Right forelimb (tissue), 1 donor: ENCODE measurements at regions not wholly inside any gene's neighbourhood (a gene's known extent, or its start where the extent isn't known, plus 50 kb on each side); places are given as distances from the start of the nearest gene placed in this dataset.
"Not testable (repeated sequence)": the region's sequence is repeated elsewhere in the genome, so short reads cannot be mapped to it uniquely, and the experiment has no call there.

Experiments used
- DNase-seq: peaks from one replicate; pipeline ENCODE4 v3.0.0-alpha.2; 2018

DNA sequence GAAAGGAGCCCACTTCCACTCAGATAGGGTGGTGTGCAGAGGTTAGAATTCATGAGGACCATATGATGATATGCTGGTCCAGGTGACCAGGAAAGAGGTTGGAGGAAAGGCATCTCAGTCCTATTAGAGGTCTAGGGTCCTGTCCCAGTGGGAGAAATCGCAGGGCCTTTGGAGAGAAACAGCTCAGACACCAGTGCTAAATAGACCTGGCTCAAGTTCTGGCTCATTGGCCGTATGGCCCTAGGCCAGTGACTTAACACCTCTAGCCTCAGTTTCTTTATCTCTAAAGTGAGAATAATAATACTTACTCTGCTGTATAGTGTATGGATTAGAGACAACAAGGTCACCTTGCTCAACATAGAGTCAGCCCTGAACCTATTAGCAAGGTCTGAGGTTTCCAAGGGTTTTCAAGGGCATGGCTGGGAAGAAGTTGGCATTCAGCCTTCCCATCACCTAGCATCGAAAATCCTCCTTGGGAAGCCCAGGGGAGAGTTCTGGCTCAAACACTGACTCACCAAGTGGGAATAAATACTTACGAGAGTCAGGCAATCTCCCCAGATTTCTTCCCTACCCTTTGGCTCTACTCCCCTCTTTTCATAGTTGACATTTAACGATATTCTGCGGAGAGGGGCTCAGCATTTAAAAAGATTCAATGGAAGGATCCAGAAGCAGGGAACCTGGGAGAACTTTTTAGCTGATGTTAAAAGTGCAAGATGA is 473.1 kb upstream of the PODXL start:
- no peak for DNase-seq

DNA sequence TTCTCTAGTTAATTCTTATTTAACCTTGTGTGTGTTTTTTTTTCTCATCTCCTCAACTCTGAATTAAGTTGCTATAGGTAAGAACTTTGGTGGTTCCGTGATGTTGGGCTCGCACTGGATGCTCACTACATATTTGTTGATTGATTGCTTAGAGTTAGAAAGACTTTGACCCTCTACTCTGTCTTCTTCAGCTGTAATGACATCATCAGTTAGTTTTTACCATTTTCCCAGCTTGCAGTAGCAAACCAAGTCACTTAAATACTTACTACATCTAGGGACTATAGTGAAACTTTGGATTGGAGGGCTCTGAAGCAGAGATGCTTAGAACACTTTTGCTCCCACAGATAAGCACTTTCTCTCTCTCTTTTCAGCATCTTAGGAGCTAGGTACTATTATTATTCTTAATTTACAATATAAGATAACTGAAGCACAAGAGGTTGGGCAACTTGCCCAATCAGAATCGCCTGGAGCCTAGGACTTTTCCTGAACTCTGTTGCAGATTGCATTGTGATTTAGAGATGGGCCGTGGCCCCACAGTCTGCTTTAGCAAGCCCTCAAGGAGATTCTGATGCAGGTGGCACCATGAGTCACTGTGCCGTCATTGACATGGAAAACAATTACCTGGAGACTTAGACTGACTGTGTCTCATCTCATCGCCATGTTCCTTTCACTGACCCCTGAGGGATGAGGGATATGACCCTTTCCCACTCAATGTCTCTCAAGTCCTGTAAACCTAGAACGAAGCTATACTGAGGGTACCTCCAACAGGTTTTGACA is 471.9 kb upstream of the PODXL start:
- DNase-seq = no peak

DNA sequence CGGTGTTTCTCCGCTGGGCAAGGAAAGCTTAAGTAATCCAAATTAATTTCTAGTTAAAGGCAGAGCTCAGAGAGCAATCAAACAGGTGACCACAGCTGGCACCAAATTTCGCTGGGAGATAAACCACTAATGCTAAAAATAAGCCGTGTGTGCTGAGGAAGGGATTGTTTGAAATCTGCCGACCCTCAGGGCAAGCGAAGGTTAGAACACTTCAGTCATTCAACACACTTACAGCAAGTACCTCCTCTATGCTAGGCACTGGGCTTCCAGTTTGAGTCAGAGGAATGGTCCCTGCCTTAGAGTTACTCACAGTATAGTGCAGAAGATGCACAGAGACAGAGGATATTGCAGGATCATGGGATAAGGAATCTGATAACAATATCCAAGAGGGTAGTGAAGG is 467.9 kb upstream of the PODXL start:
- no peak for DNase-seq

DNA sequence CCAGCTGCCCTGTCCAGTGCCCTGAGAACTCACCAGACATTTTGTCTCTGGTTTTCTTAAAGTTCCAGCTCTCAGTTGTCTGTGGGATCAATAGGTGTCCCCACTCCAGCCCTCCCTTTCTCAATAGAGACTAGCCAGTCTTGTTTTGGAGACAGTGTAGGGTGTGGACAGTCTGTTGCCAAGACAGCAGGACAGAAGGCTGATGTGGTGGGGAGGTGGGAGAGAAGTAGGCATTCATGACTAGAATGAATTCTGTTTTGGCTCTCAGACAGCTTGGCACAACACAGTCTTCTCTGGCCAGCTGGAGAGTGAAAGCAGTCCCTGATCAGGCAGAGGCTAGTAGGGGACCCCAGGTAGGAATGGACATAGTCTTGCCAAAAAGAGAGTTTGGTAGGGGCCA is 467.0 kb upstream of the PODXL start:
- no peak for DNase-seq

DNA sequence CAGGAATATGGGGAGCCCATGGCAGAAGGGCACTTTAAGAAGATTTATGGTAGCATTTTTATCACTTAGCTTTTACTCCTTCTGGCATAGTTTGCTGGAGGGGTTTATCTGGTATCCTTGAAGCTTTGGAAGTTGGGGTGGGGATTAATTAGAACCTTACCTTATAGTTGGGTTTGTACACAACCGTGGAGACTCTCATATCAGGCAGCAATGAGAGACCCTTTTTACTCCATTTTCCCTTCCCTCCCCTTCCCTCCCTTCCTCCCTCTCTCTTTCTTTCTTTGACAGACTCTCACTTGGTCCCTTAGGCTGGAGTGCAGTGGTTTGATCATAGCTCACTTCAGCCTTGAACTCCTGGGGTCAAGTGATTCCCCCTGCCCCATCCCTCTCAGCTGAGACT is 465.8 kb upstream of the PODXL start:
- DNase-seq = no peak

DNA sequence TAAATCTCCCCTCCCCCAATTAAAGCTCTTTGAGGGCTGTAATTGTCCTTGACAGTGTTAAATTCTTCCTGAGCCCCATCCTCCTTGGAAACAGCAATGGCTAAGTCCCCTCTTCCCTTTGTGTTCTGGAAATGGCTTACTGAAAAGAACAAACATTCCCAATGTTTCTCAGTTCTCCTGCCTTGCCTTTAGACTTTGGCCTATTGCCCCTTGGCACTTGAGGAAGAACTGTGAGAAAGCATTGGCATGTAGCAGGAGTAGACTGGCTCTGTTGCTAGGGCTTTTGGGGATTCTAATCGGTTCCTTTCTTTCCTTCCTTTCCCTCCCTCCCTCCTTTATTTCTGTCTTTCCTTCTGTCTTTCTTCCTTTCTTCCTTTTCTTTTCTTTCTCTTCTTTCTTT is 463.3 kb upstream of the PODXL start:
- no peak for DNase-seq

DNA sequence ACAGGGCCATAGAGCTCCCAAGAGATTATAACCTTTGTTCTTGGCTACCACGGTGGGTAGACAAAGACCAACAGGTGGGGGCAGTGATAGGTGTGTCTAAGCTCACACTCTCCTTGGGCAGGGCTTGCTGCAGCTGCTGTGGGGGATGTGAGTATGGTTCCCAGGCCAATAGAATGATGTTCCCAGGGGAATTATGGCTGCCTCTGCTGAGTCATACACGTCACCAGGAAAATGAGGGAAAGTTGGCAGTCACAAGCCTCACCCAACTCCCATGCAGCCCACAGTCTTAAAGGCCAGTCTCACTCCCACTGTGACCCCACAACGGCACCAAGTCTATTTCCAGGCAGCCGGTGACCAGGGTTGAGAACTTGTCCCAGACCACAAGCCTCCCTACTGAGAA is 453.4 kb upstream of the PODXL start:
- DNase-seq = no peak

DNA sequence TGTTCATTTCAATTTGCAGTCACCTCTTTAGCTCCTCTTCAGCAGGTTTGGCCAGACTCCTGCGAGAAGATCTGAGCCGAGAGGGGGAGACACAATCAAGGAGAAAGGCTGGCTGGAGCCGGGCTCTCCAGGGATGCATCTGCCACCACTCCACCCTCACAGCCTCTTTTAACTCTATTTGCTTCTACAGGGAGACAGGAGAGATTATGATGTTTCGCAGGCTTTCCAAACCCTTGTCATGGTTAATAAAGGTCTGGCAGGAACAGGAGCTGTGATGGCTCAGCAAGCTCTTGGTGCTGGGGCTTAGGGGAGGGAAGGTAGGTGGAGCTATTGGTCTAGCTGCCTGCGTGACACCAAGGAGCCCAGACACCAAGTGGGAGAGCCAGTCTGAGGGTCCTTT is 448.1 kb upstream of the PODXL start:
- DNase-seq = no peak

DNA sequence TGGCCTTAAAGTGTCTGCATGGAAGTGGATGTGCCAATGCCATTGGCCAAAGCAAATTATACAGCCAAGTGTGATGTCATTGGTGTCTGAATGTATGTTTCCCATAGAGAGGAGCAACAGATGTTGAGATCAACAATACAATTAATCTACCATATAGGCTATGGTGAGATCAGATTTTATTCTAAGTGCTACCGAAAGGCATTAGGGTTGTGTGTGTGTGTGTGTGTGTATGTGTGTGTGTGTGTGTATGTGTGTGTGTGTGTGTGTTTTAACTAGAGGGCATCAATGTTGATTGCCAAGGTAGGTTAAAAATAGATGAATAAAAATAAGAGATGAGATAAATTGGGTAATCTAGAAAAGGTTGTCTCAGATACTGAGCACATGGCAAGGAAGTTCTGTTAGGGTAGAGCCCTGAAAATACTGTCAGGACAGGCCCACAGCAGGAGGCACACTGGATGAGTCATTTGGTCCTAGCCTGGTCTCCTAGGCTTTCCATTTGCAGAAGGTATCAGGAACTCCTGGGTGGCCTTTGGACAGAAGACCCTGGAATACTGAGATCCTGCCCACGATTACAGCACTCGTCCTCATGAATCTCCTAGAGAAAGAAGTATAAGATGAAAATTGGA is 446.0 kb upstream of the PODXL start:
- no peak for DNase-seq

DNA sequence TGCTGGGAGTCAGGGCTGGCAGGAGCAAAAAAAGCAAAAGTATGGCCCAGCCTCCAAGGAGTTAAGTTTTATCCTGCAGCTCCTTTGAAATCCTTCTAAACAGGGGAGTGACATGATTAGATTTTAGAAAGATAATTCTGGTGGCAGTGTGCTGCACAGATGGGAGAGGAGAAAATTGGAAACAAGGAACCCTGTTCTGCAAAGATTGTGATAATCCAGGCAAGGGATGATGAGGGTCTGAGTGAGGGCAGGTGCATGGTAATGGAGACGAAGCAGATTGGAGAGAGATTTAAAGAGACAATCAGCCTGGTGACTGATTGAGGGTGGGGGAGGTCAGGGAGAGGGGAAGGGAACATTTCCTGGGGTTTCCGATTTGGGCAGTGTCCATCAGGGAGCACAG is 444.7 kb upstream of the PODXL start:
- DNase-seq = no peak

DNA sequence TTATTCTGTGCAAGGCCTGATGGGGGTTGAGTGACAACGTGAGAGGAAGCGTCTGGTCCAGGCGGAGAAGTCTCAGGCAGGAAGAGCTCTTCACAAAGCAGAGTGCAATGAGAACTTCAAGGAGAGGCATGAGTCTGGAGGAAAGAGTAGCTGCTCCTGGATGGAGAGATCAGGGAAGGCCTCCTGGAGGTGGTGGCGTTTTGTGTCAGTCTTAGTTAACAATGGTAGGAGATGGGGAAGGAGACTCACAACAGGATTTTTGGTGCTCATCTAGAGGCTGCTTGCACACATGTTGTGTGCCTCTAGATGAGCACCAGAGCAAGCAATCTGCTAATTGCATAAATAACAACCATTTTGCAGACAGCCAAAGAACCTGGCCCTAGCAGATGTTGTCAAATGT is 442.8 kb upstream of the PODXL start:
- DNase-seq = no peak

DNA sequence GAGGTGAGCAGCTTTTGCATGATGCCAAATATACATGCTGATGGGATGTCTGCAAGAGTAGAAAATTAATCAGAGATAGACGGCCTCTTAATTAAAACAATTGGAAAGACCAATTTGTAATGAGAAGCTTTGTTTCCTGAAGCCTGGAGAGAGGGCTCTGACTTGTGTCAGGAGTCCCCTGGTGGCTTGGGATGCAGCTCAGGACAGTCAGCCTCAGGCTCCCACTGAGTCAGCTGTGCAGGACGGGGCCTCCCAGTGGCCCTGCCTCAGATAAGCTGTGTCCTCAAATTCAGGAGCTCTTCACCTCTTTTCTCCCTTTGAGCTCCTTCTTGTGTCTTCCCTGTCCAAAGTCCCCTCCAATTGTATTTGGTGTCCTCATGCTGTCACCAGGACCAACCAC is 438.9 kb upstream of the PODXL start:
- no peak for DNase-seq

DNA sequence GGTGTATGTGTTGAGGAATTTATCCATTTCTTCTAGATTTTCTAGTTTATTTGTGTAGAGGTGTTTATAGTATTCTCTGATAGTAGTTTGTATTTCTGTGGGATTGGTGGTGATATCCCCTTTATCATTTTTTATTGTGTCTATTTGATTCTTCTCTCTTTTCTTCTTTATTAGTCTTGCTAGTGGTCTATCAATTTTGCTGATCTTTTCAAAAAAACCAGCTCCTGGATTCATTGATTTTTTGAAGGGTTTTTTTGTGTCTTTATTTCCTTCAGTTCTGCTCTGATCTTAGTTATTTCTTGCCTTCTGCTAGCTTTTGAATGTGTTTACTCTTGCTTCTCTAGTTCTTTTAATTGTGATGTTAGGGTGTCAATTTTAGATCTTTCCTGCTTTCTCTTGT is 424.6 kb upstream of the PODXL start:
- DNase-seq = not testable (repeated sequence)

DNA sequence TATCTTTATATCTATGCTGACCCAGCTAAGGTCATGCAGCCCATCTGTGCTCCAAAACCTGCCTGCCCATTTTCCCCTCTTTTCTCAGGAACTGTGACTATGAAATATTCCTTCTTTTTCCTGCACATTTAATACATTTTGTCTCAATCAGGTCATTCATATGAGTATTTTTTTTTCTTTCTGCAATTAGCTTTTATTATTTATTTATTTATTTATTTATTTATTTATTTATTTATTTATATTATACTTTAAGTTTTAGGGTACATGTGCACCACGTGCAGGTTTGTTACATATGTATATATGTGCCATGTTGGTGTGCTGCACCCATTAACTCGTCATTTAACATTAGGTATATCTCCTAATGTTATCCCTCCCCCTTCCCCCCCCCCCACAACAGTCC is 421.7 kb upstream of the PODXL start:
- not testable (repeated sequence) for DNase-seq

DNA sequence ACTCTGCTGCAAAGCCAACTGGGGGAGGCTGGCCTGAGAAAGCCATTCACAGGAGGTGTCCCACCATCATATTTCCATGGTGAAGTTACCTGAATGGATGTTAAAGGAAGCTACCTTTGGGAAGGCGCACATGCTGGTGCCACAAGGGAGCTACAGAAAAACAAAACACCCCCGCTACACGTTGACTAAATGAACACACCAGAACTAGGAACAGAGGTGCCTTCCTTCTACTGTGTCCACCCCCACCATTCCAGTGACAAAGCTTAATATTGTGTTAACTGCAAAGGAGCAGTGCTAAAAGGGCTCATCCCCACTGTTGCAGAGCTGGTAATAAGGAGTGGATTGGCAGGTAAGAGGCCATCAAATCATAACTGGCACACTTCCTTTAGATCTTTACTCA is 420.0 kb upstream of the PODXL start:
- DNase-seq = no peak

DNA sequence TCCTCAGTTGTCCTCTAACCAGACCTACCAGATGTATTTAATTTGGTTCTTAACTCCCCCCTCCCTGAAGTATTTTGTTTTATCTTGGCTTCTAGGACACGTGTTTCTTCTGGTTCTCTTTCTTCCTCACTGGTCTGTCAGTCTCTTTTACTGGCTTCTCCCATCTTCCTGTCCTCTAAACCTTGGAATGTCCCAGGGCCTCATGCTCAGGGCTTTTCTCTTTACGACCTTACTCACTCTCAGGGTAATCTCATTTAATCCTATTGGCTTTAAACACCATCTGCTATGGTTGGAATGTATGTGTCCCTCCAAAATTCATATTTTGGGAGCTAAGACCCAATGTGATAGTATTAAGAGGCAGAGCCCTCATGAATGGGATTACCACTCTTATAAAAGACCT is 418.2 kb upstream of the PODXL start:
- no peak for DNase-seq

DNA sequence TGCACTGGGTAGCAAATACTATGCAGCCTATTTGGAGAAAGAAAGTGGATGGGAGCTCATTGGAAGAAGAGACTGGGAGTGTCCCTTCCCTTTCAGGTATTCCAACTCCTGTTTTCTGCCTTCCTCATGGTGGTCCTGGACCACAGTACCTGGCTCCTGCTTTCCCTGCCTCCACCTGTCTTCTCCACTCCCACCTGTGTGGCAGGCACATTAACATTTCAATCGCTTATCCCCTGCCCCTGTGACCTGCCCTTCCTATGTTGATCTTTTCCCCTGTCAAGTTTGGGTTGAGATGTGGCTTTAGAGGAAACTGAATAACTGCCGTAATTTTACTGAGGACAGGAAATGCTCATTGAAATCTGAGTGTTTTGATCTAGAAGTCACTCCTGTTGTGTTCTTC is 415.8 kb upstream of the PODXL start:
- DNase-seq = no peak

DNA sequence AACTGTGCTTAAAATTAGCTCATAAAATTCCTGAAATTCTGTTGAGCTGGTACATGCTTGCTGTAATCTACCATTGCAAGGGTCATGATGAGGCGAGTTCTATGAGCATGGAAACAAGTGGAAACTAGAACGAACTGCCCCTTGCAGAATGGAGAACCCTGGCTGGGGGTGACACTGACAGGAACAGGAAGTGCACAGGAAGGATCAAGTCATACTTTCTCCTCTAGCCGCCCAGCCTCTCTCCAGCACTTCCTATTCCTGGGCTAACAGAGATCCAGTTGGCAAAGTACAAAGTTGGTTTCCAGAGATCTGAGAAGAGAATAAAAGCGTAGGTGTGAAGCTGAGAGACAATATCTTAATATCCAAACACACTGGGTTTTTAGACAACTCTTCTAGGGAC is 414.2 kb upstream of the PODXL start:
- DNase-seq = no peak

DNA sequence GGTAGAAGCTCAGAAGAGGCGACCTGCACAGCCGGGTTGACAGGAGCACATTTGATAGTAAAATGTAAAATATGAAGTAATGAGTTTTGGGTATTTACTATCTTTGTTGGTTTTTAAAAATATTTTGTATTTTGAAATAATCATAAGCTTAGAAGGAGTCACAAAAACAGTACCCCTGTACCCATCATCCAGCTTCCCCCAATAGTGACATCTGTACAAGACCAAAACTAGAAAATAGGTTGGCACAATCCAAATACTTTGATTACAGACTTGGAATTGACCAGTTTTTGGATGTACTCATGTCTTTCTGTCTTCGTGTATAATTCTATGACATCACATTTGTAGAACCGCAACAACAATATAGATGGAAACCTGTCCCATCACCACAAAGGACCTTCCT is 413.1 kb upstream of the PODXL start:
- DNase-seq = no peak

DNA sequence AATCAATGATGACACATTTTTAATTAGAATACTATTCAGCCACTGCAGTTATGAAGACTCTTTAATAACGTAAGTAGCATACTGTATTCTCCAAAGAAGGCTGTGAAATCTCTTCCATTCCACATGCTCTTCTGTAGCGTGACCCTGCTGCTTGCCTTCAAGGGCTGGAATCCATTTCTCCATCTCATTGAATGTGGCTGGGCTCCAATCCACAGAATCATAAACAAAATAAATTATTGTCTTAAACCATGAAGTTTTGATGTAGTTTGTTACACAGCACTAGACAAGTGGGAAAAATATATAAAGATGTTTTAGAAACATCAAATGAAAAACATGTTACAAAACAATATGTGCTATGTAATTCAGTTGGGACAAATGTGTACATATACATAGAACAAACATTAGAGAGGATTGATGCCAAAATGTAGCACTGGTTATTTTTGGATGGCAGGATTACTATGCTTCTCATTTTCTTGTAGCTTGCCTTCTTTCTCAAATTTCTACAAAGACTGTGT is 410.8 kb upstream of the PODXL start:
- no peak for DNase-seq

DNA sequence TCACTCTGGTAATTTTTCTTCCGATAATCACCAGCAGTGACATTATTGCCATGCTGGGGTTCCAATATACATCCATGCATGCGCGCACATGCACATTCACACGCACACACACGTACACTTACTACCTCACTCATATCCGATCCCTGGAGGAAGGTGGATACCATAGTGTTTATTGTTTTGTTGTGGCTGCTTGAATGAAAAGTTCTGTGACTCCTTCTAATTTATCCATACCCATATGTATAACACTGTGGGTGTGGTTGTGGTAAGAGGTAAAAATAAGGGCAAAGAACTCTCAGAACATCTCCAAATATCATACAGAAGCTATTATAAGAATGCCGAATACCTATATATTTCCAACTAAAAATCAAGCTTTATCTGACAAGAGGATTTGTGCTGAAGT is 407.8 kb upstream of the PODXL start:
- no peak for DNase-seq

DNA sequence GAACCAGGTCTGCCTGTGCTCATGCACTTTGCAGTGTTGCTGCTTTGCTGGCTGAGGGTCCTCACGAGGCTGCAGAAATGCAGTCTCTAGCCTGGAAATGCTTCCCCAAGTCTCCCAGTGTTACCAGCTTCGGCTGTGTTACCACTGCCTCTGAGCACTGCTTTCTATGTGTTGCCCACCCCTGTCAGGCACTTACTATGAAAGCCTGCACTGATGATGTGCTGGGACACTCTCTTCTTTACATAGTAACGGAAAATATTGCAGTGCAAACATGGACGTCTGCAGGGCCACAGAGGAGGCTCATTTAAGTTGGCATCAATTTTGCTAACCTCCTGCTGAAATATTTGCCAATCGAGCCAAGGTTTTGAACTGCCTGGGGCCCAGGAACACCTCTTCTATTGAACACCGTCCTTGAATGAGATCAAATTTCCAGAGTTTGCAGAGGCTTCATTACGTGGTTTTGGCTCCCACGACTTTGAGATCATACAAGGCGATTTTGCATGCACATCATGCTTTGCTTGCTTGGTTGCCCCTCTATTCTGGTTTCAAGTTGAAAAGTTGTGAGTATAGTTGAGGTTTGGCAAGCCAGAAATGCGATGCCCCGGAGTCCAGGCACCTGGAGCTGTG is 404.7 kb upstream of the PODXL start:
- DNase-seq = no peak

DNA sequence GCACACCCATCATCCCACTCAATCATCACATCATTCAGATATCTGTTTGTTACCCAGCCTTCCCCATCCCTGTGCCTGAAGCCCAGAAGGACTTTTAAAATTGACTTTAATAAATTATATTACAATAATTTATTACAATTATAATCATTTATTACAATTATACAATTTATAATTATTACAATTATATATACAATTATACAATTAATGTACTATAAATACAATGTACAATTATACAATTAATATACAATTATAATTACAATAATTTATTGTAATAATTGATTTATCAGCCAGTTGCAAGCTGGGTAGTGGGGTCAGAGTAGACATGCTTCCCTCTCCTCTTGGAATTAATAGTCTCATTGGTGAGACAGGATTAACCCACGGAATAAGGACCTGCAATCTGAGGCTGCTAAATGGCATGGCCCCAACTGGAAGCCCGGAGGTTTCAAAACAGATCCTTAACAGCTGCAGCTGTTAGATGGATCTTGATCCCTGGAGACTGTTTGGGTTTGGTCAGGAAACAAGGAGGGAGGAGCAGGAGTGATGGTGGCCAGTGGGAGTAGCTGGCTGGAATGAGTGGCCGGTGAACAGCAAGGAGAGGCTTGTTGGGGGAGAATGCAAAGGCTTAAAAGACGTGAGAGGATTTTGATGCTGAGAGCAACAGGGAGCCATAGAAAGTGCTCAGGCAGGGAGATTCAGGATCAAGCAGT is 402.8 kb upstream of the PODXL start:
- no peak for DNase-seq
